NB4 (cell line): ENCODE measurements at regions not wholly inside any gene's neighbourhood (a gene's known extent, or its start where the extent isn't known, plus 50 kb on each side); places are given as distances from the start of the nearest gene placed in this dataset.
"Not testable (repeated sequence)": the region's sequence is repeated elsewhere in the genome, so short reads cannot be mapped to it uniquely, and the experiment has no call there.

Experiments
- DNase-seq: peaks from one replicate; pipeline ENCODE4 v3.0.0; 2010; ENCODE audit warnings: low read depth
- H3K4me3 ChIP-seq: one replicate; pipeline ENCODE4 v1.5.1; 2011; ENCODE audit warnings: mild to moderate bottlenecking, low read depth, low read length, moderate library complexity
- MAX ChIP-seq: IDR thresholded peaks from 2 replicates; pipeline ENCODE4 v1.6.1; 2011; ENCODE audit warnings: low read depth, low read length
- MYC ChIP-seq: IDR thresholded peaks from 2 replicates; pipeline ENCODE4 v1.6.1; 2011; ENCODE audit warnings: low read depth, low read length
- POLR2A ChIP-seq: IDR thresholded peaks from 2 replicates; pipeline ENCODE4 v1.6.1; 2011; ENCODE audit warnings: mild to moderate bottlenecking; ENCODE audit not compliant: insufficient read length; ENCODE audit errors: extremely low read depth
- TF ChIP-seq, protein P1 (sequence below): IDR thresholded peaks from one replicate; pipeline ENCODE4 v1.5.1; 2012; ENCODE audit warnings: low read depth, low read length

- no peak overlapping the region for H3K4me3 ChIP-seq
- DNase-seq = no peak
- TF ChIP-seq MYC (no peak), POLR2A (no peak), MAX (no peak)
- TF ChIP-seq, protein P1, sequence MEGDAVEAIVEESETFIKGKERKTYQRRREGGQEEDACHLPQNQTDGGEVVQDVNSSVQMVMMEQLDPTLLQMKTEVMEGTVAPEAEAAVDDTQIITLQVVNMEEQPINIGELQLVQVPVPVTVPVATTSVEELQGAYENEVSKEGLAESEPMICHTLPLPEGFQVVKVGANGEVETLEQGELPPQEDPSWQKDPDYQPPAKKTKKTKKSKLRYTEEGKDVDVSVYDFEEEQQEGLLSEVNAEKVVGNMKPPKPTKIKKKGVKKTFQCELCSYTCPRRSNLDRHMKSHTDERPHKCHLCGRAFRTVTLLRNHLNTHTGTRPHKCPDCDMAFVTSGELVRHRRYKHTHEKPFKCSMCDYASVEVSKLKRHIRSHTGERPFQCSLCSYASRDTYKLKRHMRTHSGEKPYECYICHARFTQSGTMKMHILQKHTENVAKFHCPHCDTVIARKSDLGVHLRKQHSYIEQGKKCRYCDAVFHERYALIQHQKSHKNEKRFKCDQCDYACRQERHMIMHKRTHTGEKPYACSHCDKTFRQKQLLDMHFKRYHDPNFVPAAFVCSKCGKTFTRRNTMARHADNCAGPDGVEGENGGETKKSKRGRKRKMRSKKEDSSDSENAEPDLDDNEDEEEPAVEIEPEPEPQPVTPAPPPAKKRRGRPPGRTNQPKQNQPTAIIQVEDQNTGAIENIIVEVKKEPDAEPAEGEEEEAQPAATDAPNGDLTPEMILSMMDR = no peak
Observed at GRCh38 chr13:97757807-97758206, 195.7 kb upstream of the IPO5 start.

DNA sequence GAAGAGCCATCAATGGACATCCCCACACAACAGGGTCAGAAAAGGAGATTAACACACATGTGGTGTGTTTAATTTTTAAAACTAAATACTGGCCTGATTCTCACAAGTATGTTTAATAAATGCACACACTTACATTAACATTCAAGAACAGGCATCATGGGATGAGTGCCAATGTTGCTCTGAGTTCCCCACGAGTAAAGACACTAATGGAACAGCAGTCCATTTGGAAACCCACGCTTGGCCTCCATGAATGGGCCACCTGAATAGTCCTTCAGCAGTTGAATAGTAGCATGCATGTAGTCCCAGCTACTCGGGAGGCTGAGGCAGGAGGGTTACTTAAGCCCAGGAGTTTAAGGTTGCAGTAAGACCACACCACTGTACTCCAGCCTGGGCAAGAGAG lies 195.2 kb upstream of the IPO5 start:
- no peak overlapping the region for H3K4me3 ChIP-seq
- no peak for TF ChIP-seq POLR2A
- no peak for TF ChIP-seq MAX
- TF ChIP-seq MYC = no peak
- TF ChIP-seq, protein P1 = no peak
- no peak for DNase-seq

GRCh38 chr13:97761796-97762540 lies 191.5 kb upstream of the IPO5 start:
- TF ChIP-seq MYC (no peak), MAX (no peak), POLR2A (no peak)
- TF ChIP-seq, protein P1 = no peak
- no peak for DNase-seq
- no peak overlapping the region for H3K4me3 ChIP-seq

GRCh38 chr13:97766749-97767148 lies 186.7 kb upstream of the IPO5 start:
- TF ChIP-seq, protein P1 = no peak
- TF ChIP-seq MYC = no peak
- no peak for TF ChIP-seq POLR2A
- TF ChIP-seq MAX = no peak
- no peak for DNase-seq
- no peak overlapping the region for H3K4me3 ChIP-seq

GRCh38 chr13:97768134-97768533 lies 185.3 kb upstream of the IPO5 start:
- H3K4me3 ChIP-seq = no peak overlapping the region
- TF ChIP-seq MAX (no peak), MYC (no peak), POLR2A (no peak)
- TF ChIP-seq, protein P1 = no peak
- no peak for DNase-seq

DNA sequence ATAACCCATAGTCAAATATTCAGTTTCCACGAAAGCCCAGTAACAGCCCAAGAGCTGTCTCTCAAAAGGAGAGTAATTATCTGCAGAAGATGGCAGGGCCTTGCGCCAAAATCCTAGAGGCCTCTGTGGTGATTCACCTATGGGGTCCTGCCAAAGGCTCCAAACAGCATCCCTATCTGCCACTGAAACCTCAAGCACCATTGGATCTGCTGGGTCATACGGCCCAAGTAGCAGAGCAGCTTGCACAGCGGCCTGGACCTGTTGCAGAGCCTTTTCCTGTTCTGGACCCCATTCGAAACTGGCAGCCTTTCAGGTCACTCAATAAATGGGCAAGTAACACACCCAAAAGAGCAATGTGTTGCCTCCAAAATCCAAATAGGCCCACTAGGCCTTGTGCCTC lies 183.2 kb upstream of the IPO5 start:
- H3K4me3 ChIP-seq, DNase-seq: not testable (repeated sequence)

DNA sequence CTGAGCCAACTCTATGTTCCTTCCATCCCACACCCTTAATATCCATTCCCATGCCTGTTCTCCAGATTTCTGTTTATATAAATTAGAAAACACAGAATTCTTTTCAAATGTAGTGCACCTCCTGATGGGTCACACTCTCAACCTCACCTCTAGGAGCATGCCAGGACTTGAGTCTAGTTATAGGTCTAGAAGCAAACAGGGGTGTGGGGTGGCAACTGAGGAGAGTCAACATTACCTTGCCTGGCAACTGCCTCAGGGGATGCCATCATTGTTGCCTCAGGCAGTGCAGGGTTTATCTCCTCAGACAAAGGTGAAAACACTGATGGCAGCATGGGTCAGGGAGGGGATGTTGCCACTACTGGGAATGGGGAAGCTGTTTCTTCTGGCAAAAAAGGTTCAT lies 181.0 kb upstream of the IPO5 start:
- not testable (repeated sequence) for H3K4me3 ChIP-seq, DNase-seq

- H3K4me3 ChIP-seq, DNase-seq: not testable (repeated sequence)
Observed at GRCh38 chr13:97774391-97775100, 178.9 kb upstream of the IPO5 start.
